NOMO-1 treated with DMSO at 0.1 percent for 48 hours (cell line): ENCODE measurements at regions not wholly inside any gene's neighbourhood (a gene's known extent, or its start where the extent isn't known, plus 50 kb on each side); places are given as distances from the start of the nearest gene placed in this dataset.
A peak's percentile ranks its signal among the peaks of the same experiment; 100 is the strongest.

Experiments used
- DNase-seq: peaks from one replicate; lab custom pipeline; 2025; ENCODE audit not compliant: unreplicated experiment; lab: John Stamatoyannopoulos, UW

DNA sequence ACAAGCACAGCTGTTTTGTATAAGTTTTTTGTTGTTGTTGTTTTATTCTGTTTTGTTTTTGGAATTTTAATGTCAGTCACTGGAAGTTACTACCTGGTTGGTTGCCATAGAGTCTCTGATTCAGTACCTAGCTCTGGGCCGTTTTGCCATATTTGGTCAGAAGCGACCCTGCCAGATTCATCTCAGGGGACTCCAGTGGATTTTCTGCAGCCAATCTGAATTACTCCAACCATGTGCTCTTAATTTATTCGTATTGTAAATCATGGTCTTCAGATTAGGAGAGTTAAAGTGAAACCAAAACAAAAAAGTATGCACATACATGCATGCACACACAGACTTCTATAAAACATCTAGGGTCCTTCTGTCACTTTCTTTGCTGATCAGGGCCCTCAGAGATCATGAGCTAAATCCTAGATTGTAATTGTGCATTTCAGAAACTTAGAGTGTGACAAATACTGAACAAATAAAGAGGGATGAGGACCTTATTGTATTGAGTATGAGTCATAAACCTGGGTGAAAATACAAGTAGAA is 317.4 kb upstream of the UBE2E3 start:
- DNase-seq: no peak

DNA sequence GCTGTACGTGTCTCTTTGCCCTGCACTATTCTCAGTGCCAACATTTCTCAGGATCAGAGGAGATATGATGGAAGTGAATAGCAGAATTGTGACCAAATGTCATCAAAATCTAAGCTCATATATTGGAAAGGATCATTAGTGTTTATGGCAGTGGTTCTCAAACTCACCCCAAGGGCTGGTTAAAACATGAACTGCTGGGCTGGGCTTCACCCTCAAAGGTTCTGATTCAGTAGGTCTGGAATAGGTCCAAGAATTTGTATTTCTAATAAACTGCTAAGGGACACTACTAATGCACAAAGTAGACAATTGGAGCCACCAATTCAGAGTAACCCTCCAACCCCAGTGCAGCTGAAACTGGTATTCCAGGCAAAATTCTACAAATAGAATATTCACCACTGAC is 317.9 kb upstream of the UBE2E3 start:
- DNase-seq: no peak

DNA sequence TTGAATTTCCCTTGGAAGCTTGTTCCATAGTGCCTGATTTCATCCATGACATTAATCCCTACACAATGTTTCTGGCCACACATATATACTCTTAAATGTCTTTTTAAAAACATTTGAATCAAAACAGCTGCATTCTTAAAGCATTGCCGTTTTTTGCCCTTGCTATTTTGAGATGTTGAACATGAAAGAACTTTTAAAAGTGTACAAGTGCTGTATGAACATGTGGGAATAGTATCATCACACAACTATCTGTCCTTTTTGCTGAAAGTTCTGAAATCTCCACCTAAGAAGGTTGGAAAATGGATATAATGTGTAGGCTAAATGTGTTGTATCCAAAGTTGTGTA is 318.7 kb upstream of the UBE2E3 start:
- no peak for DNase-seq

DNA sequence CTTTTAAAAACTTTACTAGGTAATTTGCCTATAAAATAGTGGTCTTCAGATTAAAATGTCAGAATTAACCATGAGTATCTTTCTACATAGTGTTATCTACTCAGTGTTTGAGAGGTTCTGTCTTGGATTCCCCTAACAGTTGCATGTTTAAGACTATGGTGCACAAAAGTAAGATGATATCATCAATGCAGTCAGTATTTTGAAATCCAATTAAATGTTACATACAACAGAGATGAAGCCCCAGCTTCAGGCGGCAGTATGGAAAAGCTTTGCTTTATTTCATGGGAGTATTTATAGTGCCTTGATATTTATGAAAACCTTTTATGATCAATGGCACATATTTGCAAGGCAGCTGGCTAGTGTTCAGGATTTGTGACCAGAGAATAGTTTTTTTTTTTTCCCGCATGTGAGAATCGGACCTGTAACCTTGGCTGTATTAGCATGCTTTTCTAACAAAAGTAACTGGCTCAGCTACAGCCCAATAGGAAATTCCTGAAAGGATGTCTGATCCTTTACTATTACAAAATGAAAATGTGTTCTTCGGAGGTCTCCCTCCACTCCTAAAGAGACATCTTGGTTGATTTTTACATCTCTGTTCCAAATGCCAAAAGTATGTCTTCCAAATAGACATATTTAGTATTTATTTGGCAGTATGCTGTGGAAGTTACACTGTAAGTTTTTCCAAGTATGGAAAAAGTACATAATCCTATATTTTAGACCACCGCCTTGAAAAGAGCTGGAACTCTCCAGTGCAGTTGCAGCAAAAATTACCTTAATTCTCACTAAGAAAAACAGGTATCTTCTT is 319.3 kb upstream of the UBE2E3 start:
- no peak for DNase-seq

DNA sequence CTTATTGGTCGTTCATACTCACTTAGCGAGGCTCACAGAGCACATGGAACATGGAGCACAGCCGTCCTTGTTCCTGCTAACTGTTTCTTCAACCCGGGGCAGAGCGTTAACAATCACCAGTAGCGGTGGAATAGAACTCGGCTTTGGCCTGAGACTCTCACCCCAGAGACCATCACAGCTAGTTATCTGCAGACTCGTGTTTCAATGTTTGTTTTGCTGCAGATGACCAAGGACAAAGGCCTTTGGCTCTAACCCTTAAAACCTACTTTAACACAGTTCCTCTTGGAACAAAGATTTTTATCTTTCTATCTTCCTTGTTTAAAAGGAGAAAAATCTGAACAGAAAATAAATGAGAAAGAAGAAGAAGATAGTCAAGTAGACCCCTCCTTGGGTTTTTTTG is 320.2 kb upstream of the UBE2E3 start:
- DNase-seq: no peak

DNA sequence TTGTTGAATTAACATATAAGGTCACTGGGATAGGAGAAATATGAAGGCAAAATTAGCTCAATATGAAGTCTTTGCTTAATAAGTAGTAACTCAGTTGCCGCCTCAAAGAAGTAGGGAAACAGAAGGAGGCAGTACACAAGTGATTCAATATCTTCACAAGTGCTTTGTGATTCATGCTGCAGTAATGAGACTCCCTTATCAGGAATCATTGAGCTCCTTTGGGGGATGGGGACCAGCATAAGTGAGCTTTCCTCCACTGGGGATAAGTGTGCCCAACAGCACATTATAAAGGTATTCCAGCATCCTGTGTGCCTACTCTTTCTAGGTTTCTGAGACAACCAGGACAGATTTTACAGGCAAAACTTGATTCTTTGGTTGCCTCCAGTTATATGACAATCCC is 323.4 kb upstream of the UBE2E3 start:
- no peak for DNase-seq

DNA sequence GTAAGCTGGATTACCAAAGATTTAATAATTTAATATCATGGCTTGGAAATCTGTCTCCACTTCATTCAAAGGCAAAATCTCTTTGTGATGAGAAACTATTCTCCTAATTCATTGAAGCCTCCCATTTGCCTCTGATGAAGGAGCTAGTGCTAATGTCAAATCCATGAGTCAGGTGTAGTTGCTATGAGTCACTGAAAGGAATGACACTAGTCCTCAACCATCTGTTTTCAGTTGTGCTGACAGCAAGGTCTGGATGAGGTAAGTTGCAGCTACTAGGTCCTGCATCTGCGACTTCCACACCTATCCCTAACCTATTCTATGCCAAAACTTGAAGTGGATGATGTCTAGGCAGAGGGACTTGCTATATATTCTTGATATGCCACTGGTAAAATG is 324.0 kb upstream of the UBE2E3 start:
- no peak for DNase-seq

DNA sequence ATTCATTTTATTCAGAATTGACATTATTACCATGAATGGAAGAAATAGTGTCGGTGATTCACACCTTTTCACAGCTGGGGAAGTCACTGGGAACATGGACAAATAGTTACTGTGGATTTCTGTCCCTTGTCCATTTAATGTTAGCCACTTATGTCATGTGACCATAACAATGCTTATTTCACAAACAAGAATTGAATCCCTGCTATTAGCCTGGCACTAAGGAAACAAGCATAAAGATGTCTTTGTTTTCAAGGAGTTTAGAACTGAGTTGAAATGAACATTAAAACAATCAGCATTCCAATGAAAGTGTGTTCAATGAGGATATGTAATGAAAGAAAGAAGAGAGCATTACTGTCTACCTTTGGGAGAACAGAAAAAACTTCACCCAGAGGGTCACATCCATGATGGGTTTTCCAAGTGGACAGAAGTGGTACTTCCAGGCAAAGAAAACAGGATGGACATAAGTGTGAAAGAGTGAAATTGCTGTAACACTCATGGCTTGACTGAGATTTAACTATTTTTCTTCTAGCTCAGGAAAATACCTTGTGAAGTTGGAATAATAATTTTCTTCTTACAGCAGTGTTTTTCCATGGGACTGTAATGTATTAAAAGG is 324.5 kb upstream of the UBE2E3 start:
- DNase-seq: no peak

DNA sequence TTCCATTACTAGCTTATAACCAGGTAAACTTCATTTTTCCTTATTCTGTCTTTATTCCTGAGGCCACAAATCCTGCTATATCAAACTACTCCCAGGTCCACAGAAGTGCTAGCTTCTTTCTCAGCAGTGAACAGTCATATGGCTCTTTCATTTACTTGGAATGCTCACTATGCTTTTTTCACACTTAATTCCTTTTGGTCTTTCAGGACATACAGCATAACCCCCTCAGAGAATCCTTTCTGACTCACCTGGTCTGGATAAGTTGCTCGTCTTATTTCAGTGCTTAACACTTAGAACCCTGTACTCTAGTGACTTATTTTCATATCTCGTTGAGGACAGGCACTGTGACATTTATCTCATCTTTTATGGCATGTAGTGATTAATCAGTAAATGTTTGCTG is 325.0 kb upstream of the UBE2E3 start:
- no peak for DNase-seq

DNA sequence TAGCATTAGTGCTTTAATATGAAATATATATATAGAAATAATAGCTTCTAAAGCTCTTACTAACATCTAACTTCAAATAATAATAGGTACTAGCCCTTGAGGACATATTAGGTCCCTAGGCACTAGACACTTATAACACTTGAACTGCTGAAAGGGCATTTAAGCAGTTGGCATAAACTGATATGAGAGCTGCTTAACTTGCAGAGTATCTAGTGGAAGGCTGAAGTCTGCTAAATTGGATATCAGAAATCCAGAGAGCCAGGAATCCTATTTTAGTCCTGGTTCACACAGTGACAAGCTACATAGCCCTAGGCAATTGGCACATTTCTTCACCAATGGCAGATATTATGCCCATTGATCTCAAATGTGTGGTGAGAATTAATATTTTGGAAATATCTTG is 326.9 kb upstream of the UBE2E3 start:
- no peak for DNase-seq

DNA sequence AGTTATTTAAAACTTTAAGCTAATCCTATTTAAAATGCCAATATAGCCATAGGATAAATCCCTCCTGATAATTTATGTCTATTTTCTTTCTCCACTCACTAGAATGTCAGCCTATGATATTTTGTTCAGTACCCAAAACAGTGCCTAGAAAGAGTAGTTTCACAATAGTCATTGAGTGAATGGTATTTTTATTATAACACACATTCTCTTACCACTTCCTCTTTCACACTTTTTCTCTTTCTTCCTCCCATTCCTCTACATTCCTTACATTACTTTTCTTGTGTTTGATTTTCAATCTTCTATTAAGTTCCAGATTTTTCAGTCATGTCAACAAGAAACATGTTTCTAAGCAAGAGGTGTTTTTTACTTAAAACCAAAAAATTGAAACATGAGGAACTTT is 327.6 kb upstream of the UBE2E3 start:
- DNase-seq: peak; percentile 68

DNA sequence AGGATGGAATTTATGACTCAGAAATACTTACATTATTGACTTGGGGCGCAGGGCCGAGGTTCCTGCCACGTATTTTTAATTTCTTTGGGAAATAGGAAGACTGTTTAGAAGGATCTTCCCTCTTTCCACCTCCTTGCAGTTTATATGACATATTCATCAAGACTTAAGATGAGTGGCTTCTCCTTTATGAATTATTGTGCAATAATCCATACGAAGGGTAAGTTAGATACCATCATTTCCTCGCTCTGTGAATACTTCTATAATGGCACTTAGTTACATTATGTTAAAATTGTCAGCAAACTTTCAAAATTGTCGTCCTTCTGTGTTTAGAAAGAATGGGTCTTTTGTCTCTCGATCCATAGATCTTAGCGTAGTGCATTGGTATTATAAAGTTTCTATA is 328.8 kb upstream of the UBE2E3 start:
- no peak for DNase-seq

DNA sequence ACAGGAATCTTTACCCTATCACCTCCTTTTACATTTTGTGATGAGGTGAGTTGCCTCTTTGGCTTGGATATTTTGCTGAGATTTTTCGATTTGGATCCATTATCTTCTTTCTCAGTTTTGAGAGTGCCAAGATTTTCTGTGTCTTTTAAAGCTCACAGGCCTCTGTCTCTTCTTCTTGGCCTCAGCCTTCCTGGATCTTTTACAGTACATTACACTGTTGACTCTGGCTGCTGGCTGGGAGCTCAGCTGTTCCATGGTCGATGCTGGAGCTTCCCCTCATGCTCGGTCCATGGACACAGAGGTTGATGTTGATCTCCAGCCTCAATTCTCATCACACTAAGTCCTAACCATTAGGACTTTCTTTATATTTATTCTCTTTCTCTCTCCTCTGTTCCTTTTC is 332.8 kb upstream of the UBE2E3 start:
- no peak for DNase-seq

DNA sequence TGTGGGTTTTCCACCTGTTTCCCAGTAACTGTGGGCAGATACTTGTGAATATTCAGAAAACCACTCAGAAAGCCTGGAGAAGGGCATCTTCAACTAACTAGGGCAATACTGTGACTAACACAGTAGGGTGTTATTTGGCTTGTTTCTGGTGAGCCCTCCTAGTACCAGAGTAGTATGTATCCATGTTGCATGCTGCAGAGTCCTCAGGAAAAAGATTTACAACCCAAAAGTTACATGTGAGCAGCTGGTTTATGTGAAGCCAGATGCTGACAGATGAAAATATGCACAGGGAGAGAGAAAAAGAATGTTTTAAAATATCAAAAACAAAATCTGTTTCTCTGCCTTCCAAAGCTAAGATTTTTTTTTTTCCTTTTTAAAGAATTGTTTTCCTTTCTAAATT is 333.2 kb upstream of the UBE2E3 start:
- DNase-seq: no peak

DNA sequence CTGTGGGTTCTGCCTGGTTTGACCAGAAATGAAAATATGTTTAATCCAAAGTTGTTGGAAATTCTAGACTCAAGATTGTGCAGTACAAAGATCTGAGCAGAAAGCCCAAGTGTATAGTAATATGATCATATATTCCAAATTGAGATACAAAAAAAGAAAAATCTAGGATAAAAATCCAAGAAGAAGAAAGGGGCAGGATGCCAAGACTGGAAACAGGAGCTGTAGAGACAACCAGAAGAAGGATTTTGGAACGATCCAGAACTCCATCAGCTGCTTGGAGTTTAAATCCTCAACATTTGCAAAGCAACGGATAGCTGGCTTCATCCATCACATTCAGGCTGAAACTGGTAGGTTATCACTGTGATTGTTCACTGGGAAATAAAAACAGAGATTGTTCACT is 333.6 kb upstream of the UBE2E3 start:
- no peak for DNase-seq

DNA sequence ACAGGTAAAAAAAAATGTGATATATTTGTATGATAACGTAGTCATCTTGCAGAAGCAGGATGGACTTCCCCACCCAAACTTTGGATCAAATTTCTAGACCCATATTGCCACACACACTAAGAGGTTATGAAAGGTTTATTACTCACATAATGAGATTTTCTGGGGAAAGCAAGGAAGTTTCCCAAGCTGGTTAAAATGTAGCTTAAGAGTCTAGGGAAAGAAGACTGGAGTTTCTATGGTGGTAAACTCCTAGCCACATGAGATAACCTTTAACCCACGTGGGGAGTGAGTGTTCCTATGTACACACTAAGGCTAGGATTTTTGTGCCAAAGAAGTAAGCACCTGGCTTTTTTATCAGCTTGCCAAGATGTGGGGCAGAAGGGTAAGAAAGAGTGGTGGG is 335.7 kb upstream of the UBE2E3 start:
- no peak for DNase-seq

DNA sequence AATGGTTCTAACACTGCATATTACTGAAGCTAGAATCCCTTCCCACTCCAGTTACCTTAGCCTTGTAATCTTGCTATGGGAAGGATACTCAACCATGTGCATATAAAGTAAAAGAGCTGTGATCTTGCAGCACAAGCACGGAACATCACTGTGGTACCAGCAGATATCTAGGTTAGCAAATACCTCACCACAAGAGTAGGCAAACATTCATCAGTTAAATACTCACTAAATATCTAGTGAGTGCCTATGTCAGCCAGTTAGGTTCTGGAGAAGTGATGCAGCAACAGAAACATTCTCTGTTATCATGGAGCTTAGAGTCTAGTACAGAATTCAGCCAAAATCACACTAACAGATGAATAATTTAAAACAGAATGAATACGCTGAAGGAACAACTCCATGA is 349.6 kb upstream of the UBE2E3 start:
- no peak for DNase-seq

DNA sequence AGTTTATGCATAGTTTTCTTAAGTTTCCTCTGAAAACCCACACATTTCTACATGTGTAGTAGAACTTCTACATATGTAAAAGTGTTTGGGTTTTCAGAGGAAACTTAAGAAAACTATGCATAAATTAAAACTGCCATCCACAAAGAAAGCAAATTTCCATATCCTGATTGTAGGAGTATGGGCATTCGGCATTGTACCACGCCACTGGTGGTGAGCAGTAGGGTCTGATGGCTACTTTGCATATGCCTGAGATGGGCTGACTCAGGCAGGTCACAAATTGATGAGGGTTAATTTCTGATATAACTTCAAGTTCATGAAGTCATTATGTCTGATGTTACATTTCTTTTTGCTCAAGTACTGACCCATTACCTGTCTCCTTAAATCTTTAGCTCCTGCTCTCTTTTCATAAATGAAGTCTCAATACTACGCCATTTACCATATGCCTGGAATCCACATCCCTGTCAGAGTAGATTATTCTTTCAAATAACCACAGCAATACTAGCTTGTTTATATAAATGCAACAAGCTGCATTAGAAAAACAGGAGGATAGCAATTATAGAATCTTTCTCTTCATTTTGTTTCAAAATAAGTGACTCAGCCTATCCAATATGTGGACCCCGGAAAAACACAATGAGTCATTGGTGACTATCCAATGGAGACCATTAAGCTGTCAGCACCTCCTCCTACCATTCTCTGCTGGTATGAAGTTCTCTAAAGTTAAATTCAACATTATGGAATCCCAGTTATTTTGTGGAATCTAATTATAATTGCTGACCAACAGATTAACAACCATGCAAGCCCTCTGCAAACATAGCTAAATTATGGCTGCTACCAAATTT is 355.2 kb upstream of the UBE2E3 start:
- DNase-seq: no peak

DNA sequence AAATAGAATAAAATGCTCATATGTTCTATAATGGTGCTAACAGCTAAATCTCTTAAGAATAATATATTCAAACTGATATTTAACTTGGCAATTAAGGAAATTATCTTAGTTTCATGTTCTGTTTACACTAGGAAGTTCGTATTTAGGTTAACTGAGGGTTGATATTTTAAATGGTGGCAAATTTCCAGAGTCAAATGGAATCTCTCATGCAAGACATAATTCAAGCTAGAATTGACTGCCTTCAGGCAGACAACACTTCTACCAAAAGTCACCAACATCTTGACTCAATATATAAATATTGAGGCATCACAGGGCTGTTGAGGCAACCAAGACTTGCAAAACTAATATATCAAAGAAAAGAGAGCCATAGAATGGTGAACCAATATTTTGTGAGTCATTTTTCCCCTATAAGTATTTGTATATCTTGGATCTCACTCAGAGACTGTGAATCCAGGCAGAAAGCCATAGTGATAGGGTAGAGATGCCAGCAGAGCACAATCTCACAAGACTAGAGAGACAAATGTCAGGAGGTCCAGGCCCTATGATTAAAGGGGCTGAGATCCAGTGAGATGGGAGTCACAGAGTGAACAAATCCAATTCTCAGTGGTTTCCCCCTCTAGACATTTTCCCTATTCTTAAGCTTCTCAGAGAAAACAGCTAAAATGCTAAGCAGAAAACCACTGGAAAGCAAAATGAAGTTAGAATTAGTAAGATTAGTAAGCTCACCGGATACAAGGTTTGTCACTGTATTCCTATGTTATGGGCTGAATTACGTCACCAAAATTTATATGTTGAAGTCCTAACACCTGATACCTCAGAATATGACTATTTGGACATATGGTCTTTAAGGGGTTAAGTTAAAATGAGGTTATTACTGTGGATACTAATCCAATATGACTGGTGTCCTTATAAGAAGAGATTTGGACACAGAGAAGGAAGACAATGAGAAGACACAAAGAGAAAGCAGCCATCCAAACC is 358.2 kb upstream of the UBE2E3 start:
- DNase-seq: no peak

DNA sequence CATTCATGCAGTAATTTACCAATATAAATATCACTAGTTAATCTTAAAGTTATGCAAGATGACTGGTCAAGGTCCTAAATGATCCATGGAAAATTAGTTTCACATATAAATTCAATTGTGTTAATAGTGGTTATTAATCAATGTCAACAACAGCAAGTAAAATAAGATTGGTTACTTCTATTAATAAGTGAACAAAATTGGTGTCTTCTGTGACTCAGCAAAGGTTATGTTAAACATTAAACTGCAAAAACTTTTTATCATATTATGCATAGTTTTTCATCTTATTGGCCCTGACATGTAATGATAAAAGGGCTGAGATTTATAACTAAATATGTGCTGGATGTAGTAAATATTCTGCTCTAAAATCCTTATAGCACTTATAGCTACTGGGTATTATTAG is 359.0 kb upstream of the UBE2E3 start:
- no peak for DNase-seq

DNA sequence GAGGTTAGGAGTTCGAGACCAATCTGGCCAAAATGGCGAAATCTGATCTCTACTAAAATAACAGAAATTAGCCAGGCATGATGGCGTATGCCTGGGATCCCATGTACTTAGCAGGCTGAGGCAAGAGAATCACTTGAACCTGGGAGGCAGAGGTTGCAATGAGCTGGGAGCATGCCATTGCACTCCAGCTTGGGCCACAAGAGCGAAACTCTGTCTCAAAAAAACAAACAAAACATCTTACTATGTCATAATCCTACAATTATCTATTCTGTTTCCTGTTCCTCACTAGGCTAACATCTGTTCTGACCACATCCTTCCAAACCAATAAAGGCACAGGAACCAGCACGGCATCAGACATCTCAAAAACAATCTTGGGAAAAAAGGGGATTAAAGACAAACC is 361.8 kb upstream of the UBE2E3 start:
- peak; percentile 53 for DNase-seq
